Left ventricle myocardium inferior (tissue), 1 donor: ENCODE measurements at regions not wholly inside any gene's neighbourhood (a gene's known extent, or its start where the extent isn't known, plus 50 kb on each side); places are given as distances from the start of the nearest gene placed in this dataset.

ENCODE experiments used
- DNase-seq: peaks from one replicate; pipeline ENCODE4 v3.0.0-alpha.2; 2020
- H3K27ac ChIP-seq: fragments of 200-600 bp; replicated peaks from 2 replicates; pipeline ENCODE4 v1.8.0; 2021
- H3K27me3 ChIP-seq: fragments of 200-600 bp; 2 replicates; pipeline ENCODE4 v1.8.0; 2021; ENCODE audit warnings: low read depth
- H3K36me3 ChIP-seq: fragments of 200-600 bp; 2 replicates; pipeline ENCODE4 v1.8.0; 2021
- H3K4me1 ChIP-seq: fragments of 200-600 bp; 2 replicates; pipeline ENCODE4 v1.8.0; 2021
- H3K4me3 ChIP-seq: fragments of 200-600 bp; 2 replicates; pipeline ENCODE4 v1.8.0; 2021; ENCODE audit warnings: mild to moderate bottlenecking, moderate library complexity
- H3K9me3 ChIP-seq: fragments of 200-600 bp; replicated peaks from 2 replicates; pipeline ENCODE4 v1.8.0; 2021
- intact Hi-C: fragments of 100-400 bp; cut with micrococcal nuclease; formaldehyde crosslinking; loops from one replicate; pipeline ENCODE4 v1.11.0; 2022
- TF ChIP-seq, protein P1 (sequence below): fragments of 200-600 bp; IDR thresholded peaks from 2 replicates; pipeline ENCODE4 v1.8.0; 2021; ENCODE audit warnings: antibody characterized with exemption, mild to moderate bottlenecking, borderline replicate concordance
- donor health status: DM: no; HTN: yes; CAD: no; lungs with severe emphysema.

DNA sequence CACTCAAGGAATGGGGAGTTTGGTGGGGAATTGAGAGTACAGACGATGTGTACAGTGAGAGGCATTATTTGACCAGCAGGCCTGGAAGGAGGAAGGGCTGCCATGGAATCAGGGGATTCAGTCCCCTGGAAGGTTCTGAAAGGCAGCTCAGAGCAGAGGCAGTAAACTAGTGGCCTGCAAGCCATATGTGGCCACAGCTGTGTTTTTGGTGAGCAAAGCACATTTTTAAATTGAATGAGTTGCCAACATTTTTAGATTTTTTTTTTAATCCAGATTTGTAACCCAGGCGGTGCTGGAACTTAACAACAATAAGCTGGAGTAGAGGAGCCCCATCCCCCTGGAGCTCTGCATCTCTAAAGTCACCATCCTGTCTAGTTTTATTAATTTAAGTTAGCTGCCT is 95.3 kb upstream of the IPO5 start:
- intact Hi-C loops, result loop anchor here (10.0 kb wide), 1 partner anchor 817 kb away; no protein-coding TSS in a partner anchor
- Histone ChIP-seq H3K4me3 (no peak overlapping the region), H3K36me3 (no peaks in the 10 kb centered on the region)

DNA sequence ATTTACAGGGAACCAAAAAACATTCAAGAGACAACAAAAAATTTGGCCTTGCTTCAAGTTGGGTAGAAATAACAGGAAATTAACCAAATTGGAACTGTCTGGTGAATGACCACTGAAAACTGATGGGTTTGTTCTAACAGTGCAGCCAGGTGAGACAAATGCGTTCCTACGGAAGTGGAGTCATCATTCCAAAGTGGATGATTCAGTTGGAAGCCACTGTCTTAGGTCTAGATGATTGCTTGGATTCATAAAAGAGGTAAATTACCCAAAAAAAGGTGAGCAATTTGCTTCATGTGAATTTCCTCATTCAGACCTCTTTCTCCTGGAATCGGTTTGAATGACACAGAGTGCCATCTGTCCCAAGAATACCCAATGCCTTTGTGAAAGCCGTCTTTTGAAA is 87.1 kb upstream of the IPO5 start:
- no peak for DNase-seq
- Histone ChIP-seq H3K27ac (no peak overlapping the region), H3K4me3 (no peak overlapping the region), H3K27me3 (no peaks in the 10 kb centered on the region), H3K9me3 (peaks cover 21% of the 10 kb centered on the region), H3K4me1 (no peaks in the 10 kb centered on the region), H3K36me3 (no peaks in the 10 kb centered on the region)
- intact Hi-C loops, result no loop called here
- TF ChIP-seq, protein P1, sequence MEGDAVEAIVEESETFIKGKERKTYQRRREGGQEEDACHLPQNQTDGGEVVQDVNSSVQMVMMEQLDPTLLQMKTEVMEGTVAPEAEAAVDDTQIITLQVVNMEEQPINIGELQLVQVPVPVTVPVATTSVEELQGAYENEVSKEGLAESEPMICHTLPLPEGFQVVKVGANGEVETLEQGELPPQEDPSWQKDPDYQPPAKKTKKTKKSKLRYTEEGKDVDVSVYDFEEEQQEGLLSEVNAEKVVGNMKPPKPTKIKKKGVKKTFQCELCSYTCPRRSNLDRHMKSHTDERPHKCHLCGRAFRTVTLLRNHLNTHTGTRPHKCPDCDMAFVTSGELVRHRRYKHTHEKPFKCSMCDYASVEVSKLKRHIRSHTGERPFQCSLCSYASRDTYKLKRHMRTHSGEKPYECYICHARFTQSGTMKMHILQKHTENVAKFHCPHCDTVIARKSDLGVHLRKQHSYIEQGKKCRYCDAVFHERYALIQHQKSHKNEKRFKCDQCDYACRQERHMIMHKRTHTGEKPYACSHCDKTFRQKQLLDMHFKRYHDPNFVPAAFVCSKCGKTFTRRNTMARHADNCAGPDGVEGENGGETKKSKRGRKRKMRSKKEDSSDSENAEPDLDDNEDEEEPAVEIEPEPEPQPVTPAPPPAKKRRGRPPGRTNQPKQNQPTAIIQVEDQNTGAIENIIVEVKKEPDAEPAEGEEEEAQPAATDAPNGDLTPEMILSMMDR, result no peak

More for the DNA sequence above, 95.3 kb upstream of the IPO5 start:
- H3K9me3 ChIP-seq, result no peaks in the 10 kb centered on the region
- no peak overlapping the region for H3K27ac ChIP-seq
- DNase-seq, result no peak
- H3K27me3 ChIP-seq, result no peaks in the 10 kb centered on the region
- TF ChIP-seq, protein P1, result no peak
- H3K4me1 ChIP-seq, result peaks cover 4% of the 10 kb centered on the region

DNA sequence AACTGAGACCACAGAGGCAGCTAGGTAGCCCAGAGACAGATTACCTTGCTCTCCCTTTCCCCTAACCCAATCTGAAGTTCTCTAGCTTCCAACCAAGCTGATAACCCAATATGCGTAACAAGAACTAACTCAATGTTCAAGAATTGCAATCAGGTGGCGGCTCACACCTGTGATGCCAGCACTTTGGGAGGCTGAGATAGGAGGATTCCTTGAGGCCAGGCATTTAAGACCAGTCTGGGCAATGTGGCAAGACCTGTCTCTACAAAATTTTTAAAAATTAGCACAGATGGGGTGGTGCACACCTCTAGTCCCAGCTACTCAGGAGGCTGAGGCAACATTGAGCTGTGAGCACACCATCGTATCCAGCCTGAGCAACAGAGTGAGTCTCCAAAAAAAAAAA is 86.7 kb upstream of the IPO5 start:
- H3K4me1 ChIP-seq, result no peaks in the 10 kb centered on the region
- TF ChIP-seq, protein P1, result no peak
- H3K9me3 ChIP-seq, result peaks cover 21% of the 10 kb centered on the region
- intact Hi-C loops, result no loop called here
- H3K27me3 ChIP-seq, result no peaks in the 10 kb centered on the region
- no peaks in the 10 kb centered on the region for H3K36me3 ChIP-seq
- DNase-seq, result no peak
- no peak overlapping the region for H3K27ac ChIP-seq
- no peak overlapping the region for H3K4me3 ChIP-seq

DNA sequence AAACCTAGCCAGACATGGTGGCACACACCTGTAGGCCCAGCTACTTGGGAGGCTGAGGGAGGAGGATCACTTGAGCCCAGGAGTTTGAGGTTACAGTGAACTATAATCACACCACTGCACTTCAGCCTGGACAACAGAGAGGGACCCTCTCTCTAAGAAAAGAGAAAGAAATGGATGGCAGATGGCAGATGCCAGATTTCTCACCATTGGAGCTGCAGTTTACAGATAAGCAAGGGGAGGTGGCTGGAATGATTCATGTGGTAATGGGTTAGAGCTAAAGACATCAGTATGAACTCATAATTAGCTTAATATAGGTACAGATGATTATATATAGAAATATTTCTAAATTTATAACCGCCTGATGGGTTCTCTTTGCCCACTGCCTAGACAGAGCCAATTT is 80.1 kb upstream of the IPO5 start:
- no peak overlapping the region for H3K27ac ChIP-seq
- H3K27me3 ChIP-seq, result peaks cover 16% of the 10 kb centered on the region
- no peak overlapping the region for H3K4me3 ChIP-seq
- no peak for DNase-seq
- H3K9me3 ChIP-seq, result no peaks in the 10 kb centered on the region
- intact Hi-C loops, result no loop called here
- H3K36me3 ChIP-seq, result no peaks in the 10 kb centered on the region
- H3K4me1 ChIP-seq, result no peaks in the 10 kb centered on the region
- TF ChIP-seq, protein P1, result no peak

DNA sequence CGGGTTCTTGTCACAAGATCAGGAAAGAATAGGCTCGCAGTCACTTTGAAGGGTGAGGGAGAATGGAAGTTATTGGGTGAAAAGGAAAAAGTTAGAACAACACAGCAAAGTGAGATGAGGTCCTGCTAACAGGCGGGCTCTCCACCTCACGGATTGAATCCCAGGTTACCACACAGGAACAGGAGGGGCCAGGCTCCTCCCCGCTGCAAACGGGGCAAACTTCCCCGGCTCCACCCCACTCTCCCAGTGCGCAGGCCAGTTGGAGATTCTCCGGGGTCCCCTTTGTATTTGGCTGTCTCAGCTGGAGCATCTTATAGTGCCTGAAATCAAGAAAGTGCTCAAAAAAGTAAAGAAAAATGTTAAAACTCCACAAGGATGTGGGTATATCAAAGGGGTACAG is 78.3 kb upstream of the IPO5 start:
- intact Hi-C loops, result no loop called here
- TF ChIP-seq, protein P1, result no peak
- Histone ChIP-seq H3K4me1 (peaks cover 6% of the 10 kb centered on the region), H3K27me3 (peaks cover 16% of the 10 kb centered on the region), H3K36me3 (no peaks in the 10 kb centered on the region), H3K27ac (no peak overlapping the region), H3K4me3 (no peak overlapping the region), H3K9me3 (no peaks in the 10 kb centered on the region)
- no peak for DNase-seq

DNA sequence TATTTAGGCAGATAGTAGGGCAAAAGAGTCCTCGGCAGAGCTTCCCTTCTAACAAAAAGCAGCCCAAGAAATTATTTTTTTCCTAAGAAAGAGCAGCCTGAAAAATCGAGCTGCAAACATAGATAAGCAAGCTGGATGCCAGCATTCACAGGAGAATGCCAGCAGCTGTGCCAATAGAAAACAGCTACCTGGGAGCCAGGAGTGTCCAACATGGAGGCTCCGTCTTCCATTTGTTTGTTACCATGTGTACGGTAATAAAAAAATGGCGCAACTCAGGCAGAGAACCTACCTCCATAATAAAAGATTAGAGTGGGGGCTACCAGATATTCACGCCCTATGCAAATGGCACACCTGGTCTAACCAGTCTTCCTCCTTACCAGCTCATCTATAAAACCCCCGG is 77.6 kb upstream of the IPO5 start:
- Histone ChIP-seq H3K27ac (no peak overlapping the region), H3K27me3 (peaks cover 16% of the 10 kb centered on the region), H3K4me1 (peaks cover 6% of the 10 kb centered on the region), H3K36me3 (no peaks in the 10 kb centered on the region), H3K4me3 (no peak overlapping the region), H3K9me3 (no peaks in the 10 kb centered on the region)
- TF ChIP-seq, protein P1, result no peak
- intact Hi-C loops, result no loop called here
- no peak for DNase-seq
